Superior temporal gyrus (tissue), 1 donor: ENCODE measurements at regions not wholly inside any gene's neighbourhood (a gene's known extent, or its start where the extent isn't known, plus 50 kb on each side); places are given as distances from the start of the nearest gene placed in this dataset.
"Not testable (repeated sequence)": the region's sequence is repeated elsewhere in the genome, so short reads cannot be mapped to it uniquely, and the experiment has no call there.

Experiments used
- DNase-seq: peaks from one replicate; pipeline ENCODE4 v3.0.0-alpha.2; 2016; ENCODE audit errors: extremely low spot score

DNA sequence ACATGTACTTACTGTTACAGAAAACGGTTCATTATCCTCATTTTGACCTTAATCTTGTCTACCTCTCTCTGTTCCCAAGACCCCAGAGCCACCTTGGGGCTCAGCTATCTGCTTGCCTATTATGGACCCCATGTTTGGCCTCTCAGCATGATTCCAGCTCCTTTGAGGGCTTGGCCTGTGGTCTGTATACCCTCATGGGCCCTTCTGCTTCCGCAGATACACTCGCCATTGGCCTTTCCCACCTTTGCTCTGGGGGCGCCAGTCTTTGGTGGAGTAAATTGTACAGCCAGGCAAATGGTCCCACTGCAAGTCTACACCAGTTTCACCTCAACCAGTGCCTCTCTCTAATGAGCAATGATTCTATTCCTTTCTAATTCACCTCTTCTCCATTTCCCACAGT, 109.2 kb upstream of the ZNF746 start:
- no peak for DNase-seq

GRCh38 chr7:149605696-149606095, 108.1 kb upstream of the ZNF746 start:
- DNase-seq: no peak

GRCh38 chr7:149604521-149604920, 106.9 kb upstream of the ZNF746 start:
- no peak for DNase-seq

- not testable (repeated sequence) for DNase-seq
These were observed 103.2 kb upstream of the ZNF746 start for GRCh38 chr7:149600669-149601330.

- DNase-seq: no peak
These were observed 102.1 kb upstream of the ZNF746 start for GRCh38 chr7:149599636-149600206.

- peak; percentile 25 for DNase-seq
These were observed 101.2 kb upstream of the ZNF746 start for GRCh38 chr7:149598721-149599308.

- not testable (repeated sequence) for DNase-seq
These were observed 100.2 kb upstream of the ZNF746 start for GRCh38 chr7:149597789-149598188.

DNA sequence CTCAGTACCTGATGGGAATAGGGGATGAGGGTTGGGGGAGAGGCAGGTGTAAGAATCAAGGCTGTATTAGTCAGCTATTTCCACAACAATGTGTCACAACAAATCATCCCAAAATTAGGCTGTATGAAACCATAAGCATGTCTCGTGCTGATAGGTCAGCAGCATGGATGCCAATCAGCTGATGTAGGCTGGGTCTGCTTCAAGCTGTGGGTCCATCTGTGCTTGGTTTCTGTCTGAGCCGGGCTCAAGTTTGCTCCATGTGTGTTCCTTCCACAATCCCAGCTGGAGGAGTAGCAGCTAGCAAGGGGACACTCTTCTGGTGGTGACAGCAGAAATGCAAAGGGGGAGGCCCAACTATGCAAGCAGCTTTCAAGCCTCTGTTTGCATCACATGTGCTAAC, 97.9 kb upstream of the ZNF746 start:
- no peak for DNase-seq

GRCh38 chr7:149595078-149595477, 97.5 kb upstream of the ZNF746 start:
- DNase-seq: no peak

DNA sequence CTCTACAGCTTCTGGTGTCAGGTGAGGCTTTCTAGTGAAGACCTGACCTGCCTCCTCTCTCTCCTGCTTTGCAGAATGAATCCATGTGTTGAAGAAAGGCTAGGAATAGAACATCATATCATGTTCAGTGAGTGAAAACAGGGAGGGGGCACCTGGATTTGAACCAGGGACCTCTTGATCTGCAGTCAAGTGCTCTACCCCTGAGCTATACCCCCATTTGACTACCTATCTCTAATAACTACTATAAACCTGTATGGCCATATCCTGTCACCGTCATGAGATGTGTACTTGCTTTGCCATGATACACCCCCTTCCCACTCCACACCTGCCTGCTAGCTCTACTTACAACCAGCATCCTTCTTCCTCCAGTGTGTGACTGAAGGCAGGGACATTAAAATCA, 91.3 kb upstream of the ZNF746 start:
- no peak for DNase-seq

- DNase-seq: no peak
These were observed 89.3 kb upstream of the ZNF746 start for GRCh38 chr7:149586646-149587645.

DNA sequence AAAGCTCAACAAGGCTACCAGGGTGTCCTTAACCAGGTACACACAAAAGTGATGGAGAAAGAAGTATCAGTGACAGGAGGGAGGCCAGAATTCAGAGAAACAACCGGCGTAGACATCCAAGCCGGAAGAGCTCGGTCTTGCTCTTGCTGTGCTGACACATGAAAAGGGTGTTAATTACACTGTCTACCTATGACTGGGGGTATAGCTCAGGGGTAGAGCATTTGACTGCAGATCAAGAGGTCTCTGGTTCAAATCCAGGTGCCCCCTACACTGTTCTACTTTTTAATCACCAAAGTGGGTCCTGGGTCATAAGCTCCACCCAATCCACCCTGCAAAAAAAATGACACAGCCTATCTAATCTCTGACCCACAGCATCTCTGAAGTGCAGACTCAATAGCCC, 86.9 kb upstream of the ZNF746 start:
- DNase-seq: no peak

GRCh38 chr7:149584009-149584408, 86.4 kb upstream of the ZNF746 start:
- no peak for DNase-seq

- DNase-seq: no peak
These were observed 82.7 kb upstream of the ZNF746 start for GRCh38 chr7:149580328-149580727.

DNA sequence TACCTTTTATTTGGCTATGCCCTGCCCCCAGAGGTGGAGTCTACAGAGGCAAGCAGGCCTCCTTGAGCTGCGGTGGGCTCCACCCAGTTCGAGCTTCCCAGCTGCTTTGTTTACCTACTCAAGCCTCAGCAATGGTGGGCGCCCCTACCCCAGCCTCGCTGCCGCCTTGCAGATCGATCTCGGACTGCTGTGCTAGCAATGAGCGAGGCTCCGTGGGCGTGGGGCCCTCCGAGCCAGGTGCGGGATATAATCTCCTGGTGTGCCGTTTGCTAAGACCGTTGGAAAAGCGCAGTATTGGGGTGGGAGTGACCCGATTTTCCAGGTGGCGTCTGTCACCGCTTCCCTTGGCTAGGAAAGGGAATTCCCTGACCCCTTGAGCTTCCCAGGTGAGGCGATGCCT, 81.8 kb upstream of the ZNF746 start:
- not testable (repeated sequence) for DNase-seq

DNA sequence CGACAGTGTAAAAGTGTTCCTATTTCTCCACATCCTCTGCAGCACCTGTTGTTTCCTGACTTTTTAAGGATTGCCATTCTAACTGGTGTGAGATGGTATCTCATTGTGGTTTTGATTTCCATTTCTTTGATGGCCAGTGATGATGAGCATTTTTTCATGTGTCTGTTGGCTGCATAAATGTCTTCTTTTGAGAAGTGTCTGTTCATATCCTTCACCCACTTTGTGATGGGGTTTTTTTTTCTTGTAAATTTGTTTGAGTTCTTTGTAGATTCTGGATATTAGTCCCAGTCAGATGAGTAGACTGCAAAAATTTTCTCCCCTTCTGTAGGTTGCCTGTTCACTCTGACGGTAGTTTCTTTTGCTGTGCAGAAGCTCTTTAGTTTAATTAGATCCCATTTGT, 76.8 kb upstream of the ZNF746 start:
- DNase-seq: not testable (repeated sequence)

DNA sequence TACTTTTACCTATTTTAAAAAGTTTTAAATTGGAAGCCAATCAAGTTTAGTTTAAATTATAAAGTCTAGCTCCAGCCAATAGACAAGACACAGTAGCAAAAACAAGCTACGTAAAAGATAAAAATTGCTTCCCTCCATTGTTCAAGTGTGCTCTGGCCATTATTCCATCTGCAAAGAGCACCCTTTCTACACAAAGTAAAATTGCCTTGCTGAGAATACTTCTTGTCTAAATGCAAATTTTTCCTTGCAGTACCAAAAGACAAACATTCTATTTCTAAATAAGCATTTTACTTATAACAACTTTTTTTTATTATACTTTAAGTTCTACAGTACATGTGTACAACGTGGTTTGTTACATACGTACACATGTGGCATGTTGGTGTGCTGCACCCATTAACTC, 75.9 kb upstream of the ZNF746 start:
- DNase-seq: no peak

- DNase-seq: not testable (repeated sequence)
These were observed 75.3 kb upstream of the ZNF746 start for GRCh38 chr7:149572920-149573319.

- DNase-seq: no peak
These were observed 73.2 kb upstream of the ZNF746 start for GRCh38 chr7:149570784-149571183.

- DNase-seq: no peak
These were observed 72.3 kb upstream of the ZNF746 start for GRCh38 chr7:149569726-149570422.

DNA sequence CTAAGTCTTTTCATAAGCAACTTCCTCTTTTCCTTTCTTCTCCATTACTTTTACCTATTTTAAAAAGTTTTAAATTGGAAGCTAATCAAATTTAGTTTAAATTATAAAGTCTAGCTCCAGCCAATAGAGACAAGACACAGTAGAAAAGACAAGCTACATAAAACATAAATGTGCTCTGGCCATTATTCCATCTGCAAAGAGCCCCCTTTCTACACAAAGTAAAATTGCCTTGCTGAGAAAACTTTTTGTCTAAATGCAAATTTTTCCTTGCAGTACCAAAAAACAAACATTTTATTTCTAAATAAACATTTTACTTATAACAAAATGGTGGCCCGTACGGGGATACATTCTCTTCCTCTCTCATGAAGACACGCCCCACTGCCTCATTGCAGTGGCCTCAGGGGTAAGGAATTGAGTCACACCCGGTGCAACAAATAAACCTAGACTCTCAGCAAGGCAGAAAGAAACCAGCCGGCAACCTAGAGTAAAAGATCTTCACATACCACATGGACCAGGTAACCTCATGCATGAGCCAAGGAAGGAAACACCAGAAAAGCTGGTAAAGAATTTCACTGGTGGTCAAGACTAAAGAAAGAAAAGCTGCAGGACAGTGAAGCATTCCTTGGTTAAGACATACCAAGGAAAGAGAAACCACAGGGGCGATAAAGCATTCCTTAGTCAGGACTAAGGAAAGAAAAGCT, 71.6 kb upstream of the ZNF746 start:
- no peak for DNase-seq
